Coronary artery (tissue), 2 donors: ENCODE measurements at regions not wholly inside any gene's neighbourhood (a gene's known extent, or its start where the extent isn't known, plus 50 kb on each side); places are given as distances from the start of the nearest gene placed in this dataset.

Source experiments
- DNase-seq: peaks from one replicate; pipeline ENCODE4 v3.0.0-alpha.2; 2017; ENCODE audit warnings: low spot score
- H3K27ac ChIP-seq, 2 donors: fragments of 200-600 bp; sonication (generic); one replicate each; pipeline ENCODE4 v1.5.1; 2016 to 2019
- H3K4me3 ChIP-seq: fragments of 200-600 bp; sonication (generic); 2 replicates; pipeline ENCODE4 v1.5.1; 2016; ENCODE audit warnings: mild to moderate bottlenecking, moderate library complexity
- CTCF ChIP-seq: fragments of 200-600 bp; sonication (generic); IDR thresholded peaks from one replicate; pipeline ENCODE4 v1.5.1; 2019; ENCODE audit warnings: antibody characterized with exemption

GRCh38 chr6:167462514-167463312 lies 137.8 kb downstream of the TTLL2 start:
- no peak for DNase-seq
- no peak overlapping the region for H3K27ac ChIP-seq
- no peak overlapping the region for H3K4me3 ChIP-seq
- TF ChIP-seq CTCF, result no peak

- Histone ChIP-seq H3K27ac (no peak overlapping the region), H3K4me3 (no peak overlapping the region)
- TF ChIP-seq CTCF, result no peak
- DNase-seq, result no peak
Observed at GRCh38 chr6:167464177-167464576, 139.3 kb downstream of the TTLL2 start.

DNA sequence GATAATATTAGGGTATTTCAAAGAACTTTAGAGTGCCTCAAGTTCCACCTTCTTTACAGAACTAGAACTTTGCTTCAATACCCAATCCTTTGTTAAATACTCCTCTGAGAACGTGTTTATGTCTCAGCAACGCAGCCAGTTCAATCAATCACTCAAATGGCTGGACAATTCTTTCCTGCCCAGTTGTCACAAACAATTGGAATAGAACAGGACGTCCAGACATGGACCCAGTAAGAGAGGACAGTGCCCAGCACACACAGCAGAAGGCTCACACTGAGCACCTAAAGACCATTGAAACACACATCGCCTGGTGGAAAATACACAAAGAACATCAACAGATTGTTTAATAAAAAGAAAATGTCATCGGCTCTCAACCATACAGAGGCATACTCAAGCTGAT lies 140.6 kb downstream of the TTLL2 start:
- TF ChIP-seq CTCF, result no peak
- DNase-seq, result no peak
- Histone ChIP-seq H3K4me3 (no peak overlapping the region), H3K27ac (no peak overlapping the region)

DNA sequence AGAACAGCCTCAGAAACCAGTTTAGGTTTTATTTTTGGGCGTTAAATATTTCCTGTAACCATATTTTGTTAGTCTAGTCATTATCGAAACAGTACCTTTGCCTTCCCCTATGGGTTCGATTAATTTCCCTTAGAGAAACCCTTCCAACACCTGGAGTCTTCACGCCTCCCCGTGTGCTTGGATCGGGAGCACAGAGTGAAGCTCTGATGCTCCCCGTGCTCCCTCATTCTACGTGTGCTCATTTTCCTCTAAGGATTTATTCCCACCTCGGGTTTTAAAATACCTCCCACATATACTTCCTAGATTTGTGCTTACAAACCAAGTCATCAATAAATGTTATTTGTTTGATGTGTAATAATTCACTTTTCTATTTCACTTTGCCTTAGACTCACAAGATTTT lies 142.4 kb downstream of the TTLL2 start:
- Histone ChIP-seq H3K4me3 (no peak overlapping the region), H3K27ac (no peak overlapping the region)
- no peak for TF ChIP-seq CTCF
- no peak for DNase-seq

GRCh38 chr6:167467793-167468431 lies 143.0 kb downstream of the TTLL2 start:
- no peak overlapping the region for H3K4me3 ChIP-seq
- no peak for TF ChIP-seq CTCF
- H3K27ac ChIP-seq, result no peak overlapping the region
- no peak for DNase-seq

DNA sequence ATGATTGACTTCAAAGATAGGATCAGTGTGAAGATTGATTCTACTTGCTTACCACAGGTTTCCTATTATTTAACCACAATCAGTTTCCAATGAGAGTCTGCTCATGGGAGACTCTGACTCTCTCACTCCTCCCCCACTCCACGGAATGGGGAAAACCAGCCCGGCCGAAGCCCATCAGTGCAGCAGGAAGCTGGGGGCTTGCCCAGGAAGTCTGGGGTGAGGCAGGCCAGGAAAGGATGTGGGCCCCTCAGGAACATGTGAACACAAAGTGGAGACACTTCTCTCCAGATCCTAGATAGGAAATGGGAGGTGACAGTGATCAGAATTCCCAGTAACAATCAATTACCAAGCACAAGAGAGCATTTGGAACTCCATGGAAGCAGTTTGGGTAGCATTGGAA lies 144.2 kb downstream of the TTLL2 start:
- H3K4me3 ChIP-seq, result no peak overlapping the region
- no peak for DNase-seq
- no peak for TF ChIP-seq CTCF
- no peak overlapping the region for H3K27ac ChIP-seq

- H3K4me3 ChIP-seq, result no peak overlapping the region
- TF ChIP-seq CTCF, result no peak
- DNase-seq, result no peak
- no peak overlapping the region for H3K27ac ChIP-seq
Observed at GRCh38 chr6:167469672-167470071, 144.8 kb downstream of the TTLL2 start.
